ENCODE measurements at regions not wholly inside any gene's neighbourhood (a gene's known extent, or its start where the extent isn't known, plus 50 kb on each side); places are given as distances from the start of the nearest gene placed in this dataset.

DNA sequence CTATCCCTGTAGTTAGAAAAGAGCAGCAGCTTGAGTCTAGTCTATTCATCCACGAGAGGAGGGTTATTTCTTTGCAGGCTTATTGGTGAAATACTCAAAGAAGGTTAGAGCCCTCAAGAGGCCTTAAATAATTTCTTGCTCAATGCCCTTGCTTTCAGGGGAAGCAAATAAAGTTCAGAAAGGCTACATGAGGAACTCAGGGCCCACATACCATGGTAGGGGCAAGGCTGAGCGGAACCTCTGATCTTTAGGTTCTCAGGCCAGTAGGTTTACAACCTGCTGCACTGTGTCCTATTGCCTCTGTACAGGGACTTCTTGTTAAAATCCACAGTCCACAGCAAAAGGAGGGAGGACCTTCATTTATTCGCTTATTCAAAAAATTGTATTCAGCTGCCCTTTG, 101.7 kb downstream of the ADAMTS15 start:
- CTCF ChIA-PET: no interaction called here
- TF ChIP-seq BHLHE40 (IDR thresholded peaks at IDR 0.05; ENCODE audit: borderline replicate concordance) (no peak), ARNT (IDR thresholded peaks at IDR 0.05) (no peak), ELF4 (IDR thresholded peaks at IDR 0.05) (no peak)
- TF ChIP-seq, protein P1, sequence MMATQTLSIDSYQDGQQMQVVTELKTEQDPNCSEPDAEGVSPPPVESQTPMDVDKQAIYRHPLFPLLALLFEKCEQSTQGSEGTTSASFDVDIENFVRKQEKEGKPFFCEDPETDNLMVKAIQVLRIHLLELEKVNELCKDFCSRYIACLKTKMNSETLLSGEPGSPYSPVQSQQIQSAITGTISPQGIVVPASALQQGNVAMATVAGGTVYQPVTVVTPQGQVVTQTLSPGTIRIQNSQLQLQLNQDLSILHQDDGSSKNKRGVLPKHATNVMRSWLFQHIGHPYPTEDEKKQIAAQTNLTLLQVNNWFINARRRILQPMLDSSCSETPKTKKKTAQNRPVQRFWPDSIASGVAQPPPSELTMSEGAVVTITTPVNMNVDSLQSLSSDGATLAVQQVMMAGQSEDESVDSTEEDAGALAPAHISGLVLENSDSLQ (IDR thresholded peaks at IDR 0.05): no peak
- DNase-seq (ENCODE audit: extremely low spot score): no peak
- POLR2A ChIA-PET: no interaction called here

GRCh38 chr11:130550984-130551383, 102.5 kb downstream of the ADAMTS15 start:
- CTCF ChIA-PET: no interaction called here
- POLR2A ChIA-PET: no interaction called here
- no peak for TF ChIP-seq L3MBTL2 (conservative IDR thresholded peaks at IDR 0.05)
- no peak for TF ChIP-seq ELF4 (IDR thresholded peaks at IDR 0.05)
- no peak for TF ChIP-seq SP1 (IDR thresholded peaks at IDR 0.05)
- TF ChIP-seq FOXA1 (IDR thresholded peaks at IDR 0.05): no peak
- TF ChIP-seq BHLHE40 (IDR thresholded peaks at IDR 0.05; ENCODE audit: borderline replicate concordance): no peak
- TF ChIP-seq CTBP1 (IDR thresholded peaks at IDR 0.05; ENCODE audit: borderline replicate concordance): no peak
- TF ChIP-seq TARDBP (IDR thresholded peaks at IDR 0.05): no peak
- no peak for TF ChIP-seq SUZ12 (IDR thresholded peaks at IDR 0.05)
- no peak for TF ChIP-seq NFRKB (IDR thresholded peaks at IDR 0.05)
- no peak for TF ChIP-seq LEF1 (IDR thresholded peaks at IDR 0.05; ENCODE audit: borderline replicate concordance)
- TF ChIP-seq, protein P1 (IDR thresholded peaks at IDR 0.05): no peak
- no peak for TF ChIP-seq FOXK2 (IDR thresholded peaks at IDR 0.05)
- no peak for TF ChIP-seq ZNF384 (IDR thresholded peaks at IDR 0.05)
- no peak for TF ChIP-seq HDGF (IDR thresholded peaks at IDR 0.05; ENCODE audit: borderline replicate concordance)
- DNase-seq (ENCODE audit: extremely low spot score): no peak

- no peak for DNase-seq (ENCODE audit: extremely low spot score)
- TF ChIP-seq HDGF (IDR thresholded peaks at IDR 0.05; ENCODE audit: borderline replicate concordance): no peak
- CTCF ChIA-PET: no interaction called here
- POLR2A ChIA-PET: no interaction called here
Measured at GRCh38 chr11:130551388-130551787, 102.9 kb downstream of the ADAMTS15 start.

- TF ChIP-seq ELF4 (IDR thresholded peaks at IDR 0.05) (no peak), BHLHE40 (IDR thresholded peaks at IDR 0.05; ENCODE audit: borderline replicate concordance) (no peak), FOXM1 (IDR thresholded peaks at IDR 0.05; ENCODE audit: borderline replicate concordance) (no peak), SP1 (IDR thresholded peaks at IDR 0.05) (no peak), TARDBP (IDR thresholded peaks at IDR 0.05) (no peak), ARNT (IDR thresholded peaks at IDR 0.05) (no peak), CTBP1 (IDR thresholded peaks at IDR 0.05; ENCODE audit: borderline replicate concordance) (no peak), L3MBTL2 (conservative IDR thresholded peaks at IDR 0.05) (no peak), FOXA1 (IDR thresholded peaks at IDR 0.05) (no peak), HDGF (IDR thresholded peaks at IDR 0.05; ENCODE audit: borderline replicate concordance) (no peak), NFRKB (IDR thresholded peaks at IDR 0.05) (no peak), FOXK2 (IDR thresholded peaks at IDR 0.05) (no peak), LEF1 (IDR thresholded peaks at IDR 0.05; ENCODE audit: borderline replicate concordance) (no peak), ZNF384 (IDR thresholded peaks at IDR 0.05) (no peak), SUZ12 (IDR thresholded peaks at IDR 0.05) (no peak)
- TF ChIP-seq, protein P1 (IDR thresholded peaks at IDR 0.05): no peak
- ChIA-PET CTCF (no interaction called here), POLR2A (no interaction called here)
- no peak for DNase-seq (ENCODE audit: extremely low spot score)
Measured at GRCh38 chr11:130553306-130553705, 104.9 kb downstream of the ADAMTS15 start.

- POLR2A ChIA-PET: no interaction called here
- TF ChIP-seq FOXM1 (IDR thresholded peaks at IDR 0.05; ENCODE audit: borderline replicate concordance) (no peak), ARNT (IDR thresholded peaks at IDR 0.05) (no peak), CTBP1 (IDR thresholded peaks at IDR 0.05; ENCODE audit: borderline replicate concordance) (no peak), FOXA1 (IDR thresholded peaks at IDR 0.05) (no peak), SP1 (IDR thresholded peaks at IDR 0.05) (no peak), LEF1 (IDR thresholded peaks at IDR 0.05; ENCODE audit: borderline replicate concordance) (no peak), ELF4 (IDR thresholded peaks at IDR 0.05) (no peak), TARDBP (IDR thresholded peaks at IDR 0.05) (no peak), HDGF (IDR thresholded peaks at IDR 0.05; ENCODE audit: borderline replicate concordance) (no peak), L3MBTL2 (conservative IDR thresholded peaks at IDR 0.05) (no peak), FOXK2 (IDR thresholded peaks at IDR 0.05) (no peak), SUZ12 (IDR thresholded peaks at IDR 0.05) (no peak), BHLHE40 (IDR thresholded peaks at IDR 0.05; ENCODE audit: borderline replicate concordance) (no peak), ZNF384 (IDR thresholded peaks at IDR 0.05) (no peak), NFRKB (IDR thresholded peaks at IDR 0.05) (no peak)
- TF ChIP-seq, protein P1 (IDR thresholded peaks at IDR 0.05): no peak
- CTCF ChIA-PET: no interaction called here
- no peak for DNase-seq (ENCODE audit: extremely low spot score)
Measured at GRCh38 chr11:130554241-130555055, 106.0 kb downstream of the ADAMTS15 start.

All from HEK293T (cell line).